ENCODE measurements at regions not wholly inside any gene's neighbourhood (a gene's known extent, or its start where the extent isn't known, plus 50 kb on each side); places are given as distances from the start of the nearest gene placed in this dataset.

DNA sequence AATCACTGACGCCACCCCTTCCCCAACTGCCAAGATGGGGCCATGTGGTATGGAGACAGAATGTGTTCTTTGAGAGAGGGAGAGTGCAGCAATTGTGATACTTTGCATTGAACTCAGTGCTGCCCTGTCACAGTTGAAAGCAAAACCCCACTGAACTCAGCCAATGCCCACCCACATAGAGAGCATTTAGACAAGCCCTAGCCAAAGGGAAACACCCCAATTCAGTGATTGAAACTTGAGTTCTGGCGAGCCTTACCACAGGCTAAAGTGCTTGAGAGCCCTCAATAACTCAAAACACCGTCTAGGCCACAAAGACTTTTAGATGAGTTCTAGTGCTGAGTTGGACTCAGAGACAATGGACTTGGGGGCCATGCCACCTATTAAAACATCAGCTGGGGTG lies 751.9 kb upstream of the POT1 start:
- TF ChIP-seq, protein P1, sequence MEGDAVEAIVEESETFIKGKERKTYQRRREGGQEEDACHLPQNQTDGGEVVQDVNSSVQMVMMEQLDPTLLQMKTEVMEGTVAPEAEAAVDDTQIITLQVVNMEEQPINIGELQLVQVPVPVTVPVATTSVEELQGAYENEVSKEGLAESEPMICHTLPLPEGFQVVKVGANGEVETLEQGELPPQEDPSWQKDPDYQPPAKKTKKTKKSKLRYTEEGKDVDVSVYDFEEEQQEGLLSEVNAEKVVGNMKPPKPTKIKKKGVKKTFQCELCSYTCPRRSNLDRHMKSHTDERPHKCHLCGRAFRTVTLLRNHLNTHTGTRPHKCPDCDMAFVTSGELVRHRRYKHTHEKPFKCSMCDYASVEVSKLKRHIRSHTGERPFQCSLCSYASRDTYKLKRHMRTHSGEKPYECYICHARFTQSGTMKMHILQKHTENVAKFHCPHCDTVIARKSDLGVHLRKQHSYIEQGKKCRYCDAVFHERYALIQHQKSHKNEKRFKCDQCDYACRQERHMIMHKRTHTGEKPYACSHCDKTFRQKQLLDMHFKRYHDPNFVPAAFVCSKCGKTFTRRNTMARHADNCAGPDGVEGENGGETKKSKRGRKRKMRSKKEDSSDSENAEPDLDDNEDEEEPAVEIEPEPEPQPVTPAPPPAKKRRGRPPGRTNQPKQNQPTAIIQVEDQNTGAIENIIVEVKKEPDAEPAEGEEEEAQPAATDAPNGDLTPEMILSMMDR (optimal IDR thresholded peaks at IDR 0.05 in 1 of 3, IDR thresholded peaks at IDR 0.05 in 1 of 3, conservative IDR thresholded peaks at IDR 0.05 in 1 of 3; ENCODE audit: extremely low read depth in 1 of 3, insufficient read depth in 2 of 3, low read length in 3 of 3), result no peak
- no peak for TF ChIP-seq EZH2 (IDR thresholded peaks at IDR 0.05; ENCODE audit: low read length)

Data from keratinocyte (primary cell).